GM12878 (cell line): ENCODE measurements at regions not wholly inside any gene's neighbourhood (a gene's known extent, or its start where the extent isn't known, plus 50 kb on each side); places are given as distances from the start of the nearest gene placed in this dataset.

Experiments
- CHD1 ChIP-seq: IDR thresholded peaks from 2 replicates; pipeline ENCODE4 v1.6.1; 2012; ENCODE audit warnings: low read depth, low read length, improper control_type of control experiment
- GABPA ChIP-seq: IDR thresholded peaks from 2 replicates; pipeline ENCODE4 v1.6.1; 2014; ENCODE audit warnings: antibody characterized with exemption, low read depth, mild to moderate bottlenecking, inconsistent platforms
- JUND ChIP-seq: IDR thresholded peaks from 2 replicates; pipeline ENCODE4 v1.6.1; 2012; ENCODE audit warnings: low read depth, mild to moderate bottlenecking, low read length, improper control_type of control experiment, moderate library complexity
- KLF5 ChIP-seq: fragments of 450-650 bp; IDR thresholded peaks from 2 replicates; pipeline ENCODE4 v1.6.1; 2014; ENCODE audit warnings: mild to moderate bottlenecking; ENCODE audit not compliant: partially characterized antibody
- NFIC ChIP-seq: IDR thresholded peaks from 2 replicates; pipeline ENCODE4 v1.6.1; 2012; ENCODE audit warnings: low read depth, mild to moderate bottlenecking, inconsistent platforms, low read length, moderate library complexity
- NFXL1 ChIP-seq: fragments of 450-650 bp; IDR thresholded peaks from 2 replicates; pipeline ENCODE4 v1.6.1; 2017; ENCODE audit warnings: antibody characterized with exemption, mild to moderate bottlenecking, borderline replicate concordance
- PAX5 ChIP-seq: IDR thresholded peaks from 2 replicates; pipeline ENCODE4 v1.6.1; 2011; ENCODE audit warnings: low read depth, low read length, borderline replicate concordance
- REST ChIP-seq: IDR thresholded peaks from 2 replicates; pipeline ENCODE4 v1.6.1; 2012; ENCODE audit warnings: mild to moderate bottlenecking, low read depth, low read length
- SMARCA5 ChIP-seq: fragments of 450-650 bp; IDR thresholded peaks from 2 replicates; pipeline ENCODE4 v1.6.1; 2017; ENCODE audit warnings: mild to moderate bottlenecking
- SUZ12 ChIP-seq: fragments of 200-600 bp; sonication (generic); IDR thresholded peaks from one replicate; pipeline ENCODE4 v1.6.1; 2018; ENCODE audit warnings: antibody characterized with exemption, mild to moderate bottlenecking; ENCODE audit not compliant: unreplicated experiment
- TCF12 ChIP-seq: IDR thresholded peaks from 2 replicates; pipeline ENCODE4 v1.6.1; 2011; ENCODE audit warnings: low read depth, mild to moderate bottlenecking, low read length
- TF ChIP-seq, protein P1 (sequence below): fragments of 450-650 bp; IDR thresholded peaks from 2 replicates; pipeline ENCODE4 v1.6.1; 2018; ENCODE audit warnings: borderline replicate concordance, mild to moderate bottlenecking; ENCODE audit not compliant: partially characterized antibody

DNA sequence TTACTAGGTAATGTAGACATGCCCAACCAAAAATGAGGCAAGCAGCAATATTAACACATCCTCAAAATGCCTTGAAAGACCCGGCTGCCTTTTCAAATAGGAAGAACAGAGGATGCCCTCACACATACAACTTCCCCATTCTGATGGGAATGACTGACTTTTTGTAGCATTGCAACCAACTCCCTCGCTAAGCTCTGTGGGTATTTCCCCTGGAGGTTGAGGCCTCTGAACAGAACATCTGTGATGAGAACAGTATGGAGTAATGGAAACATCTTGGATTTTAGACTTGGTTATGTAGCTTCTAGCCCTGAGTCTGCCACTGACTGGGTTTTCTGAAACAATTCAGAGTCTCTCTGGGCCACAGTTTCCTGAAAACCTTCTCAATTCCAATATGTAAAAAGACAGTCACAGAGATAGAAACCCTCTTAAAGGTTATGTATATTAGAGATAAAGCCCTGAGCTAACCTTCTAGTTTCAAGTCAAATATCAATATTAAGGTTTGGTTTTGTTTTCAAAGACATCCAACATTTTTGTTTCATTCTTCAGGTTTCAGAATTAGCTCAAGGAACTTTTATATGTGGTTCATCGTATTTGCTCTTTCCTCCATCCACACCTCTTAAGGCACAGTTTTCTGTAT is 311.5 kb downstream of the SETD4 start (continued):
- TF ChIP-seq, protein P1, sequence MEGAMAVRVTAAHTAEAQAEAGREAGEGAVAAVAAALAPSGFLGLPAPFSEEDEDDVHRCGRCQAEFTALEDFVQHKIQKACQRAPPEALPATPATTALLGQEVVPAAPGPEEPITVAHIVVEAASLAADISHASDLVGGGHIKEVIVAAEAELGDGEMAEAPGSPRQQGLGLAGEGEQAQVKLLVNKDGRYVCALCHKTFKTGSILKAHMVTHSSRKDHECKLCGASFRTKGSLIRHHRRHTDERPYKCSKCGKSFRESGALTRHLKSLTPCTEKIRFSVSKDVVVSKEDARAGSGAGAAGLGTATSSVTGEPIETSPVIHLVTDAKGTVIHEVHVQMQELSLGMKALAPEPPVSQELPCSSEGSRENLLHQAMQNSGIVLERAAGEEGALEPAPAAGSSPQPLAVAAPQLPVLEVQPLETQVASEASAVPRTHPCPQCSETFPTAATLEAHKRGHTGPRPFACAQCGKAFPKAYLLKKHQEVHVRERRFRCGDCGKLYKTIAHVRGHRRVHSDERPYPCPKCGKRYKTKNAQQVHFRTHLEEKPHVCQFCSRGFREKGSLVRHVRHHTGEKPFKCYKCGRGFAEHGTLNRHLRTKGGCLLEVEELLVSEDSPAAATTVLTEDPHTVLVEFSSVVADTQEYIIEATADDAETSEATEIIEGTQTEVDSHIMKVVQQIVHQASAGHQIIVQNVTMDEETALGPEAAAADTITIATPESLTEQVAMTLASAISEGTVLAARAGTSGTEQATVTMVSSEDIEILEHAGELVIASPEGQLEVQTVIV = no peak
- no peak for TF ChIP-seq GABPA
- no peak for TF ChIP-seq SUZ12
- no peak for TF ChIP-seq TCF12
- TF ChIP-seq NFXL1 = no peak
- TF ChIP-seq CHD1 = no peak
- no peak for TF ChIP-seq NFIC
- no peak for TF ChIP-seq PAX5
- no peak for TF ChIP-seq SMARCA5
- no peak for TF ChIP-seq JUND
- TF ChIP-seq KLF5 = no peak
- TF ChIP-seq REST = no peak
